ENCODE measurements at regions not wholly inside any gene's neighbourhood (a gene's known extent, or its start where the extent isn't known, plus 50 kb on each side); places are given as distances from the start of the nearest gene placed in this dataset.

GRCh38 chr10:130952086-130952485 is 359.4 kb downstream of the TCERG1L start:
- Histone ChIP-seq H3K9me3 (ENCODE audit: control insufficient read depth, low read length) (no peaks in the 10 kb centered on the region), H3K27ac (ENCODE audit: low read length) (no peak overlapping the region), H3K27me3 (ENCODE audit: control insufficient read depth, insufficient read depth) (no peaks in the 10 kb centered on the region), H3K4me3 (ENCODE audit: low read length) (no peak overlapping the region), H3K4me1 (ENCODE audit: control insufficient read depth, insufficient read depth, low read length) (no peaks in the 10 kb centered on the region)
- no peak for DNase-seq
- intact Hi-C loops (cut with DNase I), result no loop called here
- WGBS, result 90% methylated on average over 5 of the region's 5 CpGs
- no peak for ATAC-seq

- 55% methylated on average over 8 of the region's 8 CpGs for WGBS
- H3K9me3 ChIP-seq (ENCODE audit: control insufficient read depth, low read length), result no peaks in the 10 kb centered on the region
Measured at GRCh38 chr10:130954326-130954905, 357.1 kb downstream of the TCERG1L start.

DNA sequence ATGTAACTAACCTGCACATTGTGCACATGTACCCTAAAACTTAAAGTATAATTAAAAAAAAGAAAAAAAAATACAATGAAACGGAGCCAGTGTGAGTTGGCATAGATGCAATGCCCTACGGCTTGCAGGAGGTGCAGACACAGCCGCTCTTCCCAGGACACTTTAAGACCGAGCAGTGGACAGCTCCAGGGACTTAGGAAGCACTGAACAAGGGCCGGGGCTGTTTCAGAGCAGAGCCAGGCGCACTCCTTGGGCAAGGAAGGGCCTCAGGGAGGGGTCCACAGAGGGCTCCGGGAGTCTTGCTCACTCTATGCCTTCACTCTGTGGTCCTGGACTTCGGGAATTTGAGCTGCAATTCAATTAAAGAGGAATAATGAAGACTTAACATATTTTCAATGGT is 355.3 kb downstream of the TCERG1L start:
- ATAC-seq (no peak), DNase-seq (no peak)
- no peak overlapping the region for H3K27ac ChIP-seq (ENCODE audit: low read length)
- H3K4me3 ChIP-seq (ENCODE audit: low read length), result no peak overlapping the region
- no peaks in the 10 kb centered on the region for H3K9me3 ChIP-seq (ENCODE audit: control insufficient read depth, low read length)
- no peaks in the 10 kb centered on the region for H3K27me3 ChIP-seq (ENCODE audit: control insufficient read depth, insufficient read depth)
- intact Hi-C loops (cut with DNase I), result no loop called here
- 60% methylated on average over 8 of the region's 8 CpGs for WGBS
- no peaks in the 10 kb centered on the region for H3K4me1 ChIP-seq (ENCODE audit: control insufficient read depth, insufficient read depth, low read length)

More at GRCh38 chr10:130954326-130954905, 357.1 kb downstream of the TCERG1L start:
- Histone ChIP-seq H3K27ac (ENCODE audit: low read length) (no peak overlapping the region), H3K4me3 (ENCODE audit: low read length) (no peak overlapping the region), H3K4me1 (ENCODE audit: control insufficient read depth, insufficient read depth, low read length) (no peaks in the 10 kb centered on the region), H3K27me3 (ENCODE audit: control insufficient read depth, insufficient read depth) (no peaks in the 10 kb centered on the region)
- intact Hi-C loops (cut with DNase I), result no loop called here
- no peak for ATAC-seq
- DNase-seq, result peak in 1 of 3 donors; percentile 36

DNA sequence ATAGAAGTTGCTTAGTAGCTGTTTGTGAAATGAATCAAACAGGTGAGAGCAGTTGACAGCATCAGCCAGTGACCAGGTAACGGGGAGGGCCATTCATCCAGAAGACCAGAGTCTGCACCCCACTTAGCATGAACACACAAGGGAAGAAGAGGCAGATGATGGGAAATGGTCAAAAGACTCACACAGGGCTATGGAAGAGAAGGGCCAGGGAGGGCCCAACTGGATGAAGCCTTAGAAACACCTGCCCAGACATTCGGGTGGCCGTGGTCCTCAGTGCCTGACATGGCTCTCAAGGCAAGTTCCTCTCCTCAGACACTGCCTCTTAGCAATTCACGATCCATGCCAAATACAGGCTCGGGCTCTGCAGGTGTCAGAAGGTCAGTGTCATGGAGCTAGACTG is 354.1 kb downstream of the TCERG1L start:
- ATAC-seq (no peak), DNase-seq (no peak)
- Histone ChIP-seq H3K9me3 (ENCODE audit: control insufficient read depth, low read length) (no peaks in the 10 kb centered on the region), H3K4me3 (ENCODE audit: low read length) (no peak overlapping the region), H3K27me3 (ENCODE audit: control insufficient read depth, insufficient read depth) (no peaks in the 10 kb centered on the region), H3K4me1 (ENCODE audit: control insufficient read depth, insufficient read depth, low read length) (no peaks in the 10 kb centered on the region), H3K27ac (ENCODE audit: low read length) (no peak overlapping the region)
- WGBS, result 74% methylated on average over 5 of the region's 5 CpGs
- intact Hi-C loops (cut with DNase I), result no loop called here

- Histone ChIP-seq H3K9me3 (ENCODE audit: control insufficient read depth, low read length) (no peaks in the 10 kb centered on the region), H3K27me3 (ENCODE audit: control insufficient read depth, insufficient read depth) (no peaks in the 10 kb centered on the region), H3K4me1 (ENCODE audit: control insufficient read depth, insufficient read depth, low read length) (no peaks in the 10 kb centered on the region), H3K4me3 (ENCODE audit: low read length) (no peak overlapping the region), H3K27ac (ENCODE audit: low read length) (no peak overlapping the region)
- DNase-seq (no peak), ATAC-seq (no peak)
- WGBS, result 68% methylated on average over 6 of the region's 6 CpGs
- intact Hi-C loops (cut with DNase I), result no loop called here
Measured at GRCh38 chr10:130958003-130958402, 353.5 kb downstream of the TCERG1L start.

DNA sequence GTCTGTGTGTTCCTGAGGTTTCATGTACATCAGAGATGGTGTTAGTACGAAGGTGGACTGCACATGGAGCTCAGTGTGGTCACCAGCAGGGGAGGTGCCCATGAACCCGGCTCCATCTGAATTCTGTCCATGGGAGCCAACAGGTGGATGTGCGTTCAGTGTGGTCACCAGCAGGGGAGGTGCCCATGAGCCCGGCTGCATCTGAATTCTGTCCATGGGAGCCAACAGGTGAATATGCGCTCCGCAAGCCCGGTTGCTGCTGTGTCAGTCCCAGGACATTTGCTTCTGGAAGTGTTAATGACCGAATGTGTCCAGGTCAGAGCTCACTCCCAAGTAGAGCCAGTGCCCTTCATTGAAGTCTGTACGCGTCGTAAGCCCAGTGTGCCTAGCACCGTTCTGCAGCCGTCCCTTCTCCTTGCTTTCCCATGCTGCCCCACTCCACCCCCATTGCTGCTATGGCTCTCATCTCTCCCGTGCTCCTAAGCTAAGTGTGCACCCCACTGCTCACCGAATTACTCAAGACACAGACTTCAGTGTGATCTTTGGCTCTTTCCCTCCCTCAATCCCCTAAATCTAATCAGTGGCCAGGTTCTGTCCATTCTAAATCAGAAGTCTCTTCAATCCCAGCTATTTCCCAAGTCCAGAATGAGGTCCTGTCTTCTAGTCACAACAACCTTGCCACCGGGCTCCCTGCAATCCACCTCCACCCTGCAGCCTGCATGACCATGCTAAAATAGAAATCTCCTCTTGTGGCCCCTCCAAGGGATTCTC is 352.4 kb downstream of the TCERG1L start:
- no peak for ATAC-seq
- WGBS, result 87% methylated on average over 16 of the region's 16 CpGs

GRCh38 chr10:130959752-130960195 is 351.7 kb downstream of the TCERG1L start:
- WGBS, result 75% methylated on average over 8 of the region's 8 CpGs
- Histone ChIP-seq H3K4me3 (ENCODE audit: low read length) (no peak overlapping the region), H3K27me3 (ENCODE audit: control insufficient read depth, insufficient read depth) (no peaks in the 10 kb centered on the region), H3K4me1 (ENCODE audit: control insufficient read depth, insufficient read depth, low read length) (no peaks in the 10 kb centered on the region), H3K27ac (ENCODE audit: low read length) (no peak overlapping the region), H3K9me3 (ENCODE audit: control insufficient read depth, low read length) (no peaks in the 10 kb centered on the region)
- DNase-seq, result no peak
- ATAC-seq, result no peak
- intact Hi-C loops (cut with DNase I), result no loop called here

More for the DNA sequence above, 352.4 kb downstream of the TCERG1L start:
- Histone ChIP-seq H3K4me3 (ENCODE audit: low read length) (no peak overlapping the region), H3K27ac (ENCODE audit: low read length) (no peak overlapping the region), H3K9me3 (ENCODE audit: control insufficient read depth, low read length) (no peaks in the 10 kb centered on the region), H3K4me1 (ENCODE audit: control insufficient read depth, insufficient read depth, low read length) (no peaks in the 10 kb centered on the region), H3K27me3 (ENCODE audit: control insufficient read depth, insufficient read depth) (no peaks in the 10 kb centered on the region)
- intact Hi-C loops (cut with DNase I), result no loop called here
- DNase-seq, result no peak

DNA sequence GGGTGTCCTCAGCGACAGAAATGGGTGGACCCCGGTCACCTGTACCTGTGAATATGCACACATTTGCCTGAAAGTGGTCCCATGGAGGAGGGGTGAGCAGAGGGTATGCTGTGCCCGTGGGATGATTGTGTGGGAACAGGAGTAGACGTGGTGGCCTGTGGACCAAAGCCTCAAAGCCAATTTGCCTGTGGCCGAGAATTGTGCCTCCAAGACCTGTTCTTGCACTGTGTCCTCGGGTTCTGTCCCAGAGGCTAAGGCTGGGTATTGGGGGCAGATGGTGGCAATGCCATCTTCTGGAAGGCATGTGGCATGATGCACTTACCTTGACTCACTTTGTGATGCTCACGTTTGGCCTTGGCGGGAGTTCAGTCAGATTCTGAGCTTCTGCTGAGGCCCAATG is 351.0 kb downstream of the TCERG1L start:
- WGBS, result 77% methylated on average over 8 of the region's 8 CpGs
- DNase-seq, result no peak
- Histone ChIP-seq H3K27me3 (ENCODE audit: control insufficient read depth, insufficient read depth) (no peaks in the 10 kb centered on the region), H3K27ac (ENCODE audit: low read length) (no peak overlapping the region), H3K4me3 (ENCODE audit: low read length) (no peak overlapping the region), H3K9me3 (ENCODE audit: control insufficient read depth, low read length) (no peaks in the 10 kb centered on the region), H3K4me1 (ENCODE audit: control insufficient read depth, insufficient read depth, low read length) (no peaks in the 10 kb centered on the region)
- no peak for ATAC-seq
- intact Hi-C loops (cut with DNase I), result no loop called here

DNA sequence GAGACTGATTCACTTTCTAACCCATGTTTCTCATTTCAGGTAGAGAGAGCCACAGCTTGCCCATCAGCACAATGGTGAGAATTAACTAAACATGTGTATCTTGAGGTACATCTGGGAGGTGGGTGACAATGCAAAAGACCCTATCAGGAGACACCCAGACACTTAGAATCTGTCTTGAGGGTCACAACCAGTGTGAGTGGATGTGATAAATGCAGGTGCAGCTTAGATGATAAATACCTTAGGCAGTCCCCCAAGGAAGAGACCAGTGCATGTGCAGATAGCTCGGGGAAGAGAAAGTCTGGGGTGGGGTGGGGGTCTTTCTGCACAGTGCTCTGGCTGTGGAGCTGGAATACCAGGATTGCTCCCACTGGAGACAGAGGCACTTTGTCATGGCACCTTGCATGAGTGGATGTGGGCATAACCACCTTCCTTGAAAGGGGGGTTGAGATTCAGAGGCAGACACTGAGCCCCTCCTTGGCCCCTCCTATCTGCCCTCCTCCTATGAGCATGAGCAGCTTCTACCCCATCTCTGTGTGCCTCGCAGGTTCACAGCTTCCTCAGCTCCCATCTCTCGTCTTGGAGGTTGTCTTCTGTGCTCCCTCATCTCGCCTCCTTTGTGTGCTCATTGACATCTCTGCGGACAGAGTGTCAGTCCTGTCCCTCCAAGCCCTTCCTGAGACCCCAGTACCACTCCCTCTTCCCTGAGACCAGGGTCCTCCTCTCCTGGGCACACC is 349.8 kb downstream of the TCERG1L start:
- Histone ChIP-seq H3K27ac (ENCODE audit: low read length) (no peak overlapping the region), H3K9me3 (ENCODE audit: control insufficient read depth, low read length) (no peaks in the 10 kb centered on the region), H3K27me3 (ENCODE audit: control insufficient read depth, insufficient read depth) (no peaks in the 10 kb centered on the region), H3K4me3 (ENCODE audit: low read length) (no peak overlapping the region), H3K4me1 (ENCODE audit: control insufficient read depth, insufficient read depth, low read length) (no peaks in the 10 kb centered on the region)
- intact Hi-C loops (cut with DNase I), result no loop called here
- 79% methylated on average over 5 of the region's 5 CpGs for WGBS
- no peak for DNase-seq
- ATAC-seq, result no peak

GRCh38 chr10:130962240-130963051 is 349.1 kb downstream of the TCERG1L start:
- Histone ChIP-seq H3K9me3 (ENCODE audit: control insufficient read depth, low read length) (no peaks in the 10 kb centered on the region), H3K27ac (ENCODE audit: low read length) (no peak overlapping the region), H3K4me1 (ENCODE audit: control insufficient read depth, insufficient read depth, low read length) (no peaks in the 10 kb centered on the region), H3K4me3 (ENCODE audit: low read length) (no peak overlapping the region), H3K27me3 (ENCODE audit: control insufficient read depth, insufficient read depth) (no peaks in the 10 kb centered on the region)
- no peak for DNase-seq
- 84% methylated on average over 19 of the region's 19 CpGs for WGBS
- no peak for ATAC-seq
- intact Hi-C loops (cut with DNase I), result no loop called here

- DNase-seq, result no peak
- H3K4me1 ChIP-seq (ENCODE audit: control insufficient read depth, insufficient read depth, low read length), result no peaks in the 10 kb centered on the region
- no peak overlapping the region for H3K4me3 ChIP-seq (ENCODE audit: low read length)
- ATAC-seq, result no peak
- 82% methylated on average over 9 of the region's 9 CpGs for WGBS
- no peak overlapping the region for H3K27ac ChIP-seq (ENCODE audit: low read length)
- intact Hi-C loops (cut with DNase I), result no loop called here
- H3K9me3 ChIP-seq (ENCODE audit: control insufficient read depth, low read length), result no peaks in the 10 kb centered on the region
- no peaks in the 10 kb centered on the region for H3K27me3 ChIP-seq (ENCODE audit: control insufficient read depth, insufficient read depth)
Measured at GRCh38 chr10:130963052-130963393, 348.5 kb downstream of the TCERG1L start.
